Kidney epithelial cell (primary cell): ENCODE measurements at regions not wholly inside any gene's neighbourhood (a gene's known extent, or its start where the extent isn't known, plus 50 kb on each side); places are given as distances from the start of the nearest gene placed in this dataset.

ENCODE experiments used
- DNase-seq: peaks from one replicate; pipeline ENCODE4 v3.0.0-alpha.2; 2010; ENCODE audit warnings: low read depth
- H3K27me3 ChIP-seq: 2 replicates; pipeline ENCODE4 v1.6.0; 2011; ENCODE audit warnings: low read length; ENCODE audit not compliant: control insufficient read depth, insufficient read depth
- H3K36me3 ChIP-seq: 2 replicates; pipeline ENCODE4 v1.5.1; 2011; ENCODE audit warnings: low read length; ENCODE audit not compliant: control insufficient read depth, insufficient read depth
- H3K4me3 ChIP-seq: 2 replicates; pipeline ENCODE4 v1.5.1; 2011; ENCODE audit warnings: low read depth, mild to moderate bottlenecking, control low read depth, low read length
- CTCF ChIP-seq: IDR thresholded peaks from 2 replicates; pipeline ENCODE4 v1.5.1; 2011; ENCODE audit warnings: mild to moderate bottlenecking, moderate library complexity, low read length, control low read depth, inconsistent platforms; ENCODE audit not compliant: insufficient read depth, poor library complexity, severe bottlenecking

GRCh38 chr9:87141124-87141523, 193.8 kb upstream of the GAS1 start:
- Histone ChIP-seq H3K4me3 (no peak overlapping the region), H3K27me3 (no peaks in the 10 kb centered on the region), H3K36me3 (no peaks in the 10 kb centered on the region)
- no peak for TF ChIP-seq CTCF
- no peak for DNase-seq

- no peak for DNase-seq
- Histone ChIP-seq H3K36me3 (no peaks in the 10 kb centered on the region), H3K4me3 (no peak overlapping the region), H3K27me3 (no peaks in the 10 kb centered on the region)
- TF ChIP-seq CTCF = no peak
Observed at GRCh38 chr9:87146933-87147332, 199.6 kb upstream of the GAS1 start.

- H3K36me3 ChIP-seq = no peaks in the 10 kb centered on the region
- no peak for TF ChIP-seq CTCF
- DNase-seq = no peak
- peak overlapping the region; percentile 6 for H3K4me3 ChIP-seq
- H3K27me3 ChIP-seq = no peaks in the 10 kb centered on the region
Observed at GRCh38 chr9:87147839-87148238, 200.5 kb upstream of the GAS1 start.

GRCh38 chr9:87148331-87149104, 201.2 kb upstream of the GAS1 start:
- peak; percentile 26 for DNase-seq
- Histone ChIP-seq H3K4me3 (peak overlapping the region; percentile 19), H3K36me3 (no peaks in the 10 kb centered on the region), H3K27me3 (no peaks in the 10 kb centered on the region)
- TF ChIP-seq CTCF = no peak

- Histone ChIP-seq H3K36me3 (no peaks in the 10 kb centered on the region), H3K4me3 (no peak overlapping the region), H3K27me3 (no peaks in the 10 kb centered on the region)
- TF ChIP-seq CTCF = no peak
- DNase-seq = no peak
Observed at GRCh38 chr9:87149799-87150198, 202.5 kb upstream of the GAS1 start.

- no peak for DNase-seq
- no peak for TF ChIP-seq CTCF
- no peak overlapping the region for H3K4me3 ChIP-seq
- no peaks in the 10 kb centered on the region for H3K27me3 ChIP-seq
- no peaks in the 10 kb centered on the region for H3K36me3 ChIP-seq
Observed at GRCh38 chr9:87152256-87152655, 204.9 kb upstream of the GAS1 start.
